ENCODE measurements at regions not wholly inside any gene's neighbourhood (a gene's known extent, or its start where the extent isn't known, plus 50 kb on each side); places are given as distances from the start of the nearest gene placed in this dataset.

GRCh38 chr10:130687566-130687965 is 551.4 kb downstream of the GLRX3 start:
- intact Hi-C loops (cut with micrococcal nuclease; ENCODE audit: unreplicated experiment), result no loop called here
- no peaks in the 10 kb centered on the region for H3K4me1 ChIP-seq (ENCODE audit: insufficient read depth, low read length, poor library complexity, severe bottlenecking)
- TF ChIP-seq CTCF (conservative IDR thresholded peaks at IDR 0.05; ENCODE audit: low read length) (no peak), EZH2phosphoT487 (IDR thresholded peaks at IDR 0.05; ENCODE audit: borderline replicate concordance, low read depth, low read length) (no peak)
- no peak overlapping the region for H2AFZ ChIP-seq (ENCODE audit: low read length)
- no peaks in the 10 kb centered on the region for H4K20me1 ChIP-seq (ENCODE audit: insufficient read depth, low read length)
- H3K4me2 ChIP-seq (ENCODE audit: low read length), result no peak overlapping the region
- H3K27ac ChIP-seq (ENCODE audit: low read depth, low read length, poor library complexity, severe bottlenecking), result no peak overlapping the region
- BruUV-seq (replicated peaks), result no TSS peak
- no peaks in the 10 kb centered on the region for H3K9me3 ChIP-seq (ENCODE audit: low read length)
- CTCF ChIA-PET (ENCODE audit: unreplicated experiment), result no interaction called here
- no peak for DNase-seq (ENCODE audit: low spot score)
- H3K4me3 ChIP-seq (ENCODE audit: low read depth, low read length, poor library complexity, severe bottlenecking), result no peak overlapping the region
- no peaks in the 10 kb centered on the region for H3K36me3 ChIP-seq (ENCODE audit: insufficient read depth, low read length)
- POLR2A ChIA-PET, result no interaction called here
- no peaks in the 10 kb centered on the region for H3K9me2 ChIP-seq (ENCODE audit: insufficient read depth, low read length)
- H3K79me2 ChIP-seq (ENCODE audit: insufficient read depth, low read depth, low read length), result no peaks in the 10 kb centered on the region

- no peaks in the 10 kb centered on the region for H3K36me3 ChIP-seq (ENCODE audit: insufficient read depth, low read length)
- no TSS peak for BruUV-seq (replicated peaks)
Measured at GRCh38 chr10:130689743-130690626, 553.8 kb downstream of the GLRX3 start.

More at GRCh38 chr10:130689743-130690626, 553.8 kb downstream of the GLRX3 start:
- H3K4me3 ChIP-seq (ENCODE audit: low read depth, low read length, poor library complexity, severe bottlenecking), result no peak overlapping the region
- H3K9me3 ChIP-seq (ENCODE audit: low read length), result no peaks in the 10 kb centered on the region
- intact Hi-C loops (cut with micrococcal nuclease; ENCODE audit: unreplicated experiment), result no loop called here
- no peaks in the 10 kb centered on the region for H3K4me1 ChIP-seq (ENCODE audit: insufficient read depth, low read length, poor library complexity, severe bottlenecking)
- H2AFZ ChIP-seq (ENCODE audit: low read length), result no peak overlapping the region
- H3K4me2 ChIP-seq (ENCODE audit: low read length), result no peak overlapping the region
- H4K20me1 ChIP-seq (ENCODE audit: insufficient read depth, low read length), result no peaks in the 10 kb centered on the region
- no peak for DNase-seq (ENCODE audit: low spot score)
- H3K27ac ChIP-seq (ENCODE audit: low read depth, low read length, poor library complexity, severe bottlenecking), result no peak overlapping the region
- ChIA-PET POLR2A (no interaction called here), CTCF (ENCODE audit: unreplicated experiment) (no interaction called here)
- TF ChIP-seq CTCF (conservative IDR thresholded peaks at IDR 0.05; ENCODE audit: low read length), result no peak
- no peaks in the 10 kb centered on the region for H3K9me2 ChIP-seq (ENCODE audit: insufficient read depth, low read length)
- no peaks in the 10 kb centered on the region for H3K79me2 ChIP-seq (ENCODE audit: insufficient read depth, low read depth, low read length)
